ENCODE measurements at regions not wholly inside any gene's neighbourhood (a gene's known extent, or its start where the extent isn't known, plus 50 kb on each side); places are given as distances from the start of the nearest gene placed in this dataset.

DNA sequence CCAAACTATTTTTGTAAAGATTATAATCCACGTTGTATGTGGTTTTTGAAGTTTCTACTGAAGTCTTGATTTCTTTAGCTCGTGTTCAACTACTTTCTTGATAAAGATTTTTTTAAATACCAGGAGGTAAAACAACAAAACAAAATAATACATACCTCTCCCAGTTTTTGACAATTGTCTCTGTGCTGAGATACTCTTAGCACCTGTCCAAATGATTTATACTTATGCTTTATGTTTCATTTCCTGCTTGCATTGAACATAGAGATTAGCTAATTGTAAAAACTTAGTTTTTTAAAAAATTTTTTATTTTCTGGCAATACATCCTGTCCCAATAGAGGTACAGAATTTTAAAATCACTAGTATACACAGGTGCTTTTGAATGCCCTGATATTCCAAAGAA is 506.9 kb upstream of the ADGRB3 start:
- TF ChIP-seq KLF8 (tag by site-specific recombination; IDR thresholded peaks at IDR 0.05) (no peak), ZNF560 (tag by site-specific recombination; IDR thresholded peaks at IDR 0.05; ENCODE audit: borderline replicate concordance) (no peak), ZNF335 (tag by site-specific recombination; conservative IDR thresholded peaks at IDR 0.05) (no peak), SP3 (tag by site-specific recombination; IDR thresholded peaks at IDR 0.05) (no peak), ZNF521 (tag by site-specific recombination; IDR thresholded peaks at IDR 0.05) (no peak), ZNF549 (tag by site-specific recombination; IDR thresholded peaks at IDR 0.05) (no peak), WT1 (tag by site-specific recombination; IDR thresholded peaks at IDR 0.05) (no peak), ZNF132 (tag by site-specific recombination; IDR thresholded peaks at IDR 0.05; ENCODE audit: borderline replicate concordance) (no peak), ZNF510 (tag by site-specific recombination; IDR thresholded peaks at IDR 0.05; ENCODE audit: insufficient replicate concordance) (no peak), ZNF624 (tag by site-specific recombination; IDR thresholded peaks at IDR 0.05) (no peak), ZNF19 (tag by site-specific recombination; IDR thresholded peaks at IDR 0.05; ENCODE audit: low read depth) (no peak), ZNF175 (tag by site-specific recombination; IDR thresholded peaks at IDR 0.05) (no peak), ZNF223 (tag by site-specific recombination; IDR thresholded peaks at IDR 0.05) (no peak), HOXC10 (CRISPR knock-in tag; IDR thresholded peaks at IDR 0.05) (no peak)
- TF ChIP-seq, protein P1, sequence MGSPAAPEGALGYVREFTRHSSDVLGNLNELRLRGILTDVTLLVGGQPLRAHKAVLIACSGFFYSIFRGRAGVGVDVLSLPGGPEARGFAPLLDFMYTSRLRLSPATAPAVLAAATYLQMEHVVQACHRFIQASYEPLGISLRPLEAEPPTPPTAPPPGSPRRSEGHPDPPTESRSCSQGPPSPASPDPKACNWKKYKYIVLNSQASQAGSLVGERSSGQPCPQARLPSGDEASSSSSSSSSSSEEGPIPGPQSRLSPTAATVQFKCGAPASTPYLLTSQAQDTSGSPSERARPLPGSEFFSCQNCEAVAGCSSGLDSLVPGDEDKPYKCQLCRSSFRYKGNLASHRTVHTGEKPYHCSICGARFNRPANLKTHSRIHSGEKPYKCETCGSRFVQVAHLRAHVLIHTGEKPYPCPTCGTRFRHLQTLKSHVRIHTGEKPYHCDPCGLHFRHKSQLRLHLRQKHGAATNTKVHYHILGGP (tag by site-specific recombination; IDR thresholded peaks at IDR 0.05) = no peak
- TF ChIP-seq, protein P2, sequence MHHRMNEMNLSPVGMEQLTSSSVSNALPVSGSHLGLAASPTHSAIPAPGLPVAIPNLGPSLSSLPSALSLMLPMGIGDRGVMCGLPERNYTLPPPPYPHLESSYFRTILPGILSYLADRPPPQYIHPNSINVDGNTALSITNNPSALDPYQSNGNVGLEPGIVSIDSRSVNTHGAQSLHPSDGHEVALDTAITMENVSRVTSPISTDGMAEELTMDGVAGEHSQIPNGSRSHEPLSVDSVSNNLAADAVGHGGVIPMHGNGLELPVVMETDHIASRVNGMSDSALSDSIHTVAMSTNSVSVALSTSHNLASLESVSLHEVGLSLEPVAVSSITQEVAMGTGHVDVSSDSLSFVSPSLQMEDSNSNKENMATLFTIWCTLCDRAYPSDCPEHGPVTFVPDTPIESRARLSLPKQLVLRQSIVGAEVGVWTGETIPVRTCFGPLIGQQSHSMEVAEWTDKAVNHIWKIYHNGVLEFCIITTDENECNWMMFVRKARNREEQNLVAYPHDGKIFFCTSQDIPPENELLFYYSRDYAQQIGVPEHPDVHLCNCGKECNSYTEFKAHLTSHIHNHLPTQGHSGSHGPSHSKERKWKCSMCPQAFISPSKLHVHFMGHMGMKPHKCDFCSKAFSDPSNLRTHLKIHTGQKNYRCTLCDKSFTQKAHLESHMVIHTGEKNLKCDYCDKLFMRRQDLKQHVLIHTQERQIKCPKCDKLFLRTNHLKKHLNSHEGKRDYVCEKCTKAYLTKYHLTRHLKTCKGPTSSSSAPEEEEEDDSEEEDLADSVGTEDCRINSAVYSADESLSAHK (tag by site-specific recombination; IDR thresholded peaks at IDR 0.05) = no peak
- TF ChIP-seq, protein P3, sequence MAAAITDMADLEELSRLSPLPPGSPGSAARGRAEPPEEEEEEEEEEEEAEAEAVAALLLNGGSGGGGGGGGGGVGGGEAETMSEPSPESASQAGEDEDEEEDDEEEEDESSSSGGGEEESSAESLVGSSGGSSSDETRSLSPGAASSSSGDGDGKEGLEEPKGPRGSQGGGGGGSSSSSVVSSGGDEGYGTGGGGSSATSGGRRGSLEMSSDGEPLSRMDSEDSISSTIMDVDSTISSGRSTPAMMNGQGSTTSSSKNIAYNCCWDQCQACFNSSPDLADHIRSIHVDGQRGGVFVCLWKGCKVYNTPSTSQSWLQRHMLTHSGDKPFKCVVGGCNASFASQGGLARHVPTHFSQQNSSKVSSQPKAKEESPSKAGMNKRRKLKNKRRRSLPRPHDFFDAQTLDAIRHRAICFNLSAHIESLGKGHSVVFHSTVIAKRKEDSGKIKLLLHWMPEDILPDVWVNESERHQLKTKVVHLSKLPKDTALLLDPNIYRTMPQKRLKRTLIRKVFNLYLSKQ (tag by site-specific recombination; IDR thresholded peaks at IDR 0.05; ENCODE audit: borderline replicate concordance) = no peak
- TF ChIP-seq, protein P4, sequence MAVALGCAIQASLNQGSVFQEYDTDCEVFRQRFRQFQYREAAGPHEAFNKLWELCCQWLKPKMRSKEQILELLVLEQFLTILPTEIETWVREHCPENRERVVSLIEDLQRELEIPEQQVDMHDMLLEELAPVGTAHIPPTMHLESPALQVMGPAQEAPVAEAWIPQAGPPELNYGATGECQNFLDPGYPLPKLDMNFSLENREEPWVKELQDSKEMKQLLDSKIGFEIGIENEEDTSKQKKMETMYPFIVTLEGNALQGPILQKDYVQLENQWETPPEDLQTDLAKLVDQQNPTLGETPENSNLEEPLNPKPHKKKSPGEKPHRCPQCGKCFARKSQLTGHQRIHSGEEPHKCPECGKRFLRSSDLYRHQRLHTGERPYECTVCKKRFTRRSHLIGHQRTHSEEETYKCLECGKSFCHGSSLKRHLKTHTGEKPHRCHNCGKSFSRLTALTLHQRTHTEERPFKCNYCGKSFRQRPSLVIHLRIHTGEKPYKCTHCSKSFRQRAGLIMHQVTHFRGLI (tag by site-specific recombination; IDR thresholded peaks at IDR 0.05) = no peak
- POLR2A ChIA-PET = interaction anchor here (0.5 kb wide), 1 partner anchor 15 kb away, joined by 6 read pairs; no protein-coding TSS in a partner anchor
- Histone ChIP-seq H3K4me3 (ENCODE audit: low read depth, low read length) (no peak overlapping the region), H3K27ac (ENCODE audit: extremely low read depth, low read depth, low read length) (no peak overlapping the region), H3K36me3 (ENCODE audit: control insufficient read depth in 2 of 2, insufficient read depth in 1 of 2, low read length in 2 of 2) (no peaks in the 10 kb centered on the region), H3K4me1 (ENCODE audit: control insufficient read depth, insufficient read depth, low read length) (no peaks in the 10 kb centered on the region), H3K9me3 (ENCODE audit: control insufficient read depth, insufficient read depth, low read depth, low read length) (no peaks in the 10 kb centered on the region)
- CTCF ChIA-PET = no interaction called here

DNA sequence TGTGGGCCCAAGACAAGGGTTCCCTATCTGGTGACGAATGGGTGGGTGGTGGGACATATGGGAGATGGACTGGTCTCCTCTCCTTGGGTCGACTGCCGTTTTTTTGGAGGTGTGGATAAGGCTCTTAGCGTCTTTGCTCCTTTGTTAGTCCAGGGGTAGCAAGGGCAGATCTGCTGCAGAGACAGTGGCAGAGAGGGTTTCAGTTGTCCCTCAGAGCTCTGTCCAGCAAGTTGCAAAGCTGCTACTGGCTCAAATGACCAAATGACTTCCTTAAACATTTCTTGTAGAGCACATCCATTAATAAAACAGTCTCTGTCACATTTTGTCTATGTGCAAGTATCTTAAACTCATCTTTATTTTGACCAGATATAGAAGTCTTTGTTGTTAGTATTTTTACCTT is 508.0 kb upstream of the ADGRB3 start:
- POLR2A ChIA-PET = no interaction called here
- Histone ChIP-seq H3K4me1 (ENCODE audit: control insufficient read depth, insufficient read depth, low read length) (no peaks in the 10 kb centered on the region), H3K27ac (ENCODE audit: extremely low read depth, low read depth, low read length) (no peak overlapping the region), H3K36me3 (ENCODE audit: control insufficient read depth in 2 of 2, insufficient read depth in 1 of 2, low read length in 2 of 2) (no peaks in the 10 kb centered on the region), H3K9me3 (ENCODE audit: control insufficient read depth, insufficient read depth, low read depth, low read length) (no peaks in the 10 kb centered on the region), H3K4me3 (ENCODE audit: low read depth, low read length) (no peak overlapping the region)
- no peak for TF ChIP-seq ZNF324 (tag by site-specific recombination; IDR thresholded peaks at IDR 0.05)
- CTCF ChIA-PET = no interaction called here

Measured in HEK293 (cell line).